Epithelial cell of esophagus (primary cell): ENCODE measurements at regions not wholly inside any gene's neighbourhood (a gene's known extent, or its start where the extent isn't known, plus 50 kb on each side); places are given as distances from the start of the nearest gene placed in this dataset.

ENCODE experiments used
- DNase-seq: peaks from one replicate; pipeline ENCODE4 v3.0.0; 2010; ENCODE audit warnings: low read depth
- H3K4me3 ChIP-seq: 2 replicates; pipeline ENCODE4 v1.5.1; 2011; ENCODE audit warnings: mild to moderate bottlenecking, low read length, control low read depth
- CTCF ChIP-seq: IDR thresholded peaks from 2 replicates; pipeline ENCODE4 v1.5.1; 2011; ENCODE audit warnings: low read depth, mild to moderate bottlenecking, low read length, control low read depth, inconsistent platforms; ENCODE audit not compliant: insufficient read depth; ENCODE audit errors: missing control alignments

DNA sequence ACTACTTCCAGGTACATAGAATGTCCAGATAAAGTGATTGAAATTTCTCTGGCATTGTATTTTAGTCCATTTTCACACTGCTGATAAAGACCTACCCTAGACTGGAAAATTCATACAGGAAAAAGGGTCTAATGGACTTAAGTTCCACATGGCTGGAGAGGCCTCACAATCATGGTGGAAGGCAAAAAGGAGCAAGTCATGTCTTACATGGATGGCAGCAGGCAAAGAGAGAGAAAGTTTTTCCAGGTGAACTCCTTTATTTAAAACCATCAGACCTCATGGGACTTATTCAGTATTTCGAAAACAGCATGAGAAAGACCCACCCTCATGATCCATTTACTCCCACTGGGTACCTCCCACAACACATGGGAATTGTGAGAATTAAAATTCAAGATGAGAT lies 1359.7 kb upstream of the RAG2 start:
- H3K4me3 ChIP-seq: no peak overlapping the region
- no peak for DNase-seq
- TF ChIP-seq CTCF: no peak

GRCh38 chr11:37951996-37952395 lies 1354.0 kb upstream of the RAG2 start:
- H3K4me3 ChIP-seq: no peak overlapping the region
- no peak for TF ChIP-seq CTCF
- DNase-seq: no peak

GRCh38 chr11:37948258-37948657 lies 1350.2 kb upstream of the RAG2 start:
- H3K4me3 ChIP-seq: no peak overlapping the region
- no peak for TF ChIP-seq CTCF
- DNase-seq: peak; percentile 8

DNA sequence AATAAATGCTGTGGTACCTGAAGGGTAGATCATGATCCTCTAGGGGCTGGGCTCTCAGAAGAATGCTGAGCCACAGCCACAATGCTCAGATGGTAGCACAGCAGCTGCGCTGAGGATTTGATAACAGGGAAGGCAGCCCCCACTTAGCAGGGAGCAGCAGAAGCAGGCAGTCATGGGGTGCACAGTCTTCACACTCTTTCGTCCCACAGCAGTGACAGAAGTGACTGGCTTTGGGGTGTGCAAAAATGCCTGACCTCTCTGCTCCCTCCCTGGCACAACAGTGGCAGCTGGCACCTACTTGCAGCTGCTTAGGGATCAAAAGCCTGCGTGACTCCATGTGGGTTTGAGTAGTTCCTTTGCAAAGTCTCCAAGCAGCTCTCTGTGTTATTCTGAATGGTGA lies 1349.8 kb upstream of the RAG2 start:
- DNase-seq: no peak
- no peak overlapping the region for H3K4me3 ChIP-seq
- no peak for TF ChIP-seq CTCF

GRCh38 chr11:37946155-37946766 lies 1348.2 kb upstream of the RAG2 start:
- peak; percentile 65 for DNase-seq

GRCh38 chr11:37942081-37942480 lies 1344.0 kb upstream of the RAG2 start:
- DNase-seq: peak; percentile 15

More at GRCh38 chr11:37946155-37946766, 1348.2 kb upstream of the RAG2 start:
- no peak overlapping the region for H3K4me3 ChIP-seq
- peak; percentile 79 for TF ChIP-seq CTCF

More at GRCh38 chr11:37942081-37942480, 1344.0 kb upstream of the RAG2 start:
- no peak for TF ChIP-seq CTCF
- no peak overlapping the region for H3K4me3 ChIP-seq
